Heart left ventricle (tissue), 13 donors: ENCODE measurements at regions not wholly inside any gene's neighbourhood (a gene's known extent, or its start where the extent isn't known, plus 50 kb on each side); places are given as distances from the start of the nearest gene placed in this dataset.

ENCODE experiments used
- CTCF ChIP-seq, 12 donors: fragments of 200-600 bp; sonication (generic) in 4 of 12; IDR thresholded peaks; one replicate each; pipeline versions ENCODE4 v1.5.0 to v1.8.0; 2018 to 2022; ENCODE audit warnings: antibody characterized with exemption in 12 of 12, mild to moderate bottlenecking in 5 of 12
- POLR2A ChIP-seq, 2 donors: fragments of 450-650 bp; IDR thresholded peaks; one replicate each; pipeline ENCODE4 v1.6.1; 2017; ENCODE audit warnings: antibody characterized with exemption in 2 of 2, mild to moderate bottlenecking in 2 of 2, moderate library complexity in 2 of 2
- donor health status: ischemic (EF 13 %, LVEDD 7.1; RV severe dilation, severe dysfunction).
- donor health status: DM: no; HTN: yes; CAD: no.
- donor health status: DM: no; HTN: no; CAD: no.
- donor health status: ischemic (EF 25% LVEDD 6.9; RV normal size, moderate dysfunction).
- donor health status: ischemic (EF 25% LVEDD 5.7; RV mildly dilated, moderate dysfunction).
- donor health status: ischemic (EF 35%, LVEDD 5.7; RV mildly dilated, moderate dysfunction).
- donor health status: nonischemic (EF 11% LVEDD 7.7; RV severe dilation, severe dysfunction).
- donor health status: DM: yes; HTN: yes; CAD: no.
- donor health status: PGD.
- donor health status: ischemic (EF 29% LVEDD 5.4; RV normal size, mild dysfunction).
- donor health status: nonischemic (EF 23%, LVEDD 6.1; RV moderate dilation, normal function).

GRCh38 chr7:80334908-80335307 lies 177.0 kb downstream of the GNAT3 start:
- TF ChIP-seq CTCF (IDR thresholded peaks at IDR 0.05), result peak in 2 of 12 donors; percentile 10 to 15
- TF ChIP-seq POLR2A (IDR thresholded peaks at IDR 0.05), result no peak
